ENCODE measurements at regions not wholly inside any gene's neighbourhood (a gene's known extent, or its start where the extent isn't known, plus 50 kb on each side); places are given as distances from the start of the nearest gene placed in this dataset.
A peak's percentile ranks its signal among the peaks of the same experiment; 100 is the strongest.

GRCh38 chr6:106908386-106908840 lies 66.1 kb downstream of the CD24 start:
- DNase-seq (ENCODE audit: low spot score), result peak; percentile 33
- TF ChIP-seq, protein P1, sequence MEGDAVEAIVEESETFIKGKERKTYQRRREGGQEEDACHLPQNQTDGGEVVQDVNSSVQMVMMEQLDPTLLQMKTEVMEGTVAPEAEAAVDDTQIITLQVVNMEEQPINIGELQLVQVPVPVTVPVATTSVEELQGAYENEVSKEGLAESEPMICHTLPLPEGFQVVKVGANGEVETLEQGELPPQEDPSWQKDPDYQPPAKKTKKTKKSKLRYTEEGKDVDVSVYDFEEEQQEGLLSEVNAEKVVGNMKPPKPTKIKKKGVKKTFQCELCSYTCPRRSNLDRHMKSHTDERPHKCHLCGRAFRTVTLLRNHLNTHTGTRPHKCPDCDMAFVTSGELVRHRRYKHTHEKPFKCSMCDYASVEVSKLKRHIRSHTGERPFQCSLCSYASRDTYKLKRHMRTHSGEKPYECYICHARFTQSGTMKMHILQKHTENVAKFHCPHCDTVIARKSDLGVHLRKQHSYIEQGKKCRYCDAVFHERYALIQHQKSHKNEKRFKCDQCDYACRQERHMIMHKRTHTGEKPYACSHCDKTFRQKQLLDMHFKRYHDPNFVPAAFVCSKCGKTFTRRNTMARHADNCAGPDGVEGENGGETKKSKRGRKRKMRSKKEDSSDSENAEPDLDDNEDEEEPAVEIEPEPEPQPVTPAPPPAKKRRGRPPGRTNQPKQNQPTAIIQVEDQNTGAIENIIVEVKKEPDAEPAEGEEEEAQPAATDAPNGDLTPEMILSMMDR (IDR thresholded peaks at IDR 0.05; ENCODE audit: borderline replicate concordance, control extremely low read depth, extremely low read depth, insufficient read depth, missing control alignments), result no peak
- in situ Hi-C loops (cut with MboI; ENCODE audit: low sequenced_read_pairs, unreplicated experiment), result no loop called here

DNA sequence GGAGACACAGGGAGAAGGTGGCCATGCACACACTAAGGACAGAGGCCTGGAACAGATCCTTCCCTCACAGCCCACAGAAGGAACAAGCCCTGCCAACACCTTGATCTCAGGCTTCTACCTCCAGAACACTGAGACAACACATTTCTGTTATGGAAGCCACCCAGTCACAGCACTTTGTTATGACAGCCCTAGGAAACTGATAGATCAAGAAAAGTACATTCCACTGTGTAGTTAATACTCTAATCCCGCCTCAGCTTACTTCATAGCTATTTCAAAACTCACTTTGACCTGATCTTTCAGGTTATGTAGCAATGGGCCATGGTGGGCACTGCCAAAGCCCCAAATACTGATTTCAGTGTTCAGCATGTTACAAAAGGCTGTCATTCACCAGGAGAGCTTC lies 66.8 kb downstream of the CD24 start:
- in situ Hi-C loops (cut with MboI; ENCODE audit: low sequenced_read_pairs, unreplicated experiment), result no loop called here
- DNase-seq (ENCODE audit: low spot score), result no peak
- TF ChIP-seq, protein P1 (IDR thresholded peaks at IDR 0.05; ENCODE audit: borderline replicate concordance, control extremely low read depth, extremely low read depth, insufficient read depth, missing control alignments), result no peak

- in situ Hi-C loops (cut with MboI; ENCODE audit: low sequenced_read_pairs, unreplicated experiment), result no loop called here
- TF ChIP-seq, protein P1 (IDR thresholded peaks at IDR 0.05; ENCODE audit: borderline replicate concordance, control extremely low read depth, extremely low read depth, insufficient read depth, missing control alignments), result no peak
- DNase-seq (ENCODE audit: low spot score), result no peak
Observed at GRCh38 chr6:106906232-106906631, 68.3 kb downstream of the CD24 start.

GRCh38 chr6:106903299-106903698 lies 71.2 kb downstream of the CD24 start:
- in situ Hi-C loops (cut with MboI; ENCODE audit: low sequenced_read_pairs, unreplicated experiment), result no loop called here
- no peak for DNase-seq (ENCODE audit: low spot score)

GRCh38 chr6:106901062-106901461 lies 73.5 kb downstream of the CD24 start:
- in situ Hi-C loops (cut with MboI; ENCODE audit: low sequenced_read_pairs, unreplicated experiment), result no loop called here

More at GRCh38 chr6:106903299-106903698, 71.2 kb downstream of the CD24 start:
- TF ChIP-seq, protein P1 (IDR thresholded peaks at IDR 0.05; ENCODE audit: borderline replicate concordance, control extremely low read depth, extremely low read depth, insufficient read depth, missing control alignments), result no peak

GRCh38 chr6:106899697-106900096 lies 74.8 kb downstream of the CD24 start:
- DNase-seq (ENCODE audit: low spot score), result no peak
- in situ Hi-C loops (cut with MboI; ENCODE audit: low sequenced_read_pairs, unreplicated experiment), result no loop called here
- TF ChIP-seq, protein P1 (IDR thresholded peaks at IDR 0.05; ENCODE audit: borderline replicate concordance, control extremely low read depth, extremely low read depth, insufficient read depth, missing control alignments), result no peak

More at GRCh38 chr6:106901062-106901461, 73.5 kb downstream of the CD24 start:
- TF ChIP-seq, protein P1 (IDR thresholded peaks at IDR 0.05; ENCODE audit: borderline replicate concordance, control extremely low read depth, extremely low read depth, insufficient read depth, missing control alignments), result no peak
- DNase-seq (ENCODE audit: low spot score), result no peak
